Activated CD8-positive, alpha-beta memory T cell treated with anti-CD3 and anti-CD28 coated beads, Interleukin-2, amount 50 U/mL, for 48 hours (primary cell): ENCODE measurements at regions not wholly inside any gene's neighbourhood (a gene's known extent, or its start where the extent isn't known, plus 50 kb on each side); places are given as distances from the start of the nearest gene placed in this dataset.

Experiments used
- DNase-seq: peaks from one replicate; pipeline ENCODE4 v3.0.0-alpha.2; 2020

DNA sequence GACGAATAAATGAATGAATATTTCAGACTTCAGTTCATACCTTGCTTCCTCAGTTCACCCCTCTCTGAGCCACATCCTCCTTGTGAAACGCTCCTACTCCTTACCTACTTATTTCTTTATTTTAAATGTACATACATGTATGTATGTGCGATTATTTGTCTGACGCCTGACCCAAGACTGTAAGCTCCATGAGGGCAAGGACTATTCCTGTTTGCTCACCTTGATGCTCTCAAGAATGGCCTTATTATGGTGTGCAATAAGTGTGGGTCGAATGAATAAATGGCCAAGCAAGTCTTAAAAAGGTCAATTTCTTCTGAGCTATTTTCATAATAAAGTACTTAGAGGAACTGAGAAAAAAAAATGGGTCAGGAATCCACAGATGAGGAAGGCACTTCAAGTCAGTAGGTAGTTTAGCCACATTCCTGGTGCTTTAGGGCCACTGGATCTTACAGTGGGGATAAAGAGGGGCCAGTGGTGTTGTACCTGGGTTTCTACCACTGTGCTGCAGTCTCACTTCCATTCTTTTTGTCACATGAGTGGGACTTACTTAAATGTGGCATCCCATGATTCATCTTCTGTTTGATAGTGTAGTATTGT lies 74.7 kb downstream of the SDC1 start:
- DNase-seq = no peak

DNA sequence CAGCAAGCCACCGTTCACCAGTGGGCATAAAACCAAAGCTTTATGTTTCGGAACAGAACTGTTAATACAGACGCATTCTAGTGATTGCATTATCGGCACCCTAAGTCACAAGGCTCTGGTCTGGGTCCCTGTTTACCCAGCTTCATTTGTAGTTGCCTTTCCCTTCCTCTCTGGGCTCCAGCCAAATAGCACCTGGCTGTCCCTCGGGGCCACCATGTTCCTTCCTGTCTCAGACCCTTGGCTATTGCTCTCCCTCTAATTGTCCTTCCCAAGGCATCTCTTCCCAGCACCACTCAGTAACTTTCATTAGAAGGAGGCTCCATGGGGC lies 75.3 kb downstream of the SDC1 start:
- DNase-seq = no peak

DNA sequence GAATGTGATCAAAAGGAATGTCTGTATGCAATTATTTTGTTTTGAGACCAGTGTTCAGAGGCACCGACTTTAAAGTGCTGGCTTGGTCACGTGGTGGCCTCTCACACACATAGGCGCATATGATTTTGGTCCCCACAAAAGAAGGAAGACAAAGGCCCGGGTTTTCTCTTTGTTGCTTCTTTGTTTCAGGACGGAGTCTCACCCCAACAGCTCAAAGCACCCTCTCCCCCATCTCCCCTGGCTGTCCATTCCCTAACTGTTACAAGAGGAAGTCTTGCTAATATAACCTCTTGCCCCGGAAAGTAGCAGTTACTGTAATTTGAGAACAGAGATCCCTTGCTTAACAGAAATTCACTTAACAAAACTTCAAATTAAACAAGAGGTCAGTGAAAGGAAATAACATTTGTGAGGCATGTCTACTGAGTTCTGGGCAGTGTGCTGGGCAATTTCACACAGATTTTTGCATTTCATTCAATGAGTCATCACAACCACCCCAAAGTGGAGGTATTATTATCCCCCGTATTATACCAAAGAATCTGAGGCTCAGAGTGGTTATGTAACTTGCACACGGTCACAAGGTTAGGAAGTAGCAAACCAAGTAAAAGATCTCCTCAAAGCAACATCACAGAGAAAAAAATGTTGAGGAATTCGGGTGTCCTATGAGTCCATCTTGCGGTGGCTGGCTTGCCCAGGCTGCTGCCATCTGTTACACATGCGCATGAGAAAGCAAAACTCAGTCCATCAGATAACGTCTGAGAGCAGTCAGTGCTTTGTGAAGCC lies 75.8 kb downstream of the SDC1 start:
- DNase-seq = no peak

DNA sequence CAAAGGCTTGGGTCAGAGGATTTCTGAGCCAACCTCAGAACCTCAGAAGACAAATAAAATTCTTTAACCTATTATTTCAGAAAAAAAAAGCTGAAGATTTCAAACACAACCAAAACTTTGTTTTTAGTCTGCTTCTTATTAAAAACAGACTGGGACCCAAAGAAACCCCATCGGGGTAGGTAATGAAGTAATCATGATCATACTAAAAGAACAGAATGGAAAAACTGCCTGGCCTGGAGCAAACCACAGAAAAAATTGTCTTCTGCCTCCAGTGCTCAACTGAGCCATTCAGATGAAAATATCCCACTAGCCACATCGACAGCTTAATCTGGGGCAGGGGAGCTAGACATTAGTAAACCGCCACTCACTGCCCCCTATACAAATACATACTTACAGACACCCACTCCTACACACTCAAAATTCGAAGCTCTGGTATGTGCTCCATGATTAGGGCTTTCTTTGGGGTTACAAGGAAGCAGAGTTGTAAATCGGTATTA lies 76.5 kb downstream of the SDC1 start:
- no peak for DNase-seq

DNA sequence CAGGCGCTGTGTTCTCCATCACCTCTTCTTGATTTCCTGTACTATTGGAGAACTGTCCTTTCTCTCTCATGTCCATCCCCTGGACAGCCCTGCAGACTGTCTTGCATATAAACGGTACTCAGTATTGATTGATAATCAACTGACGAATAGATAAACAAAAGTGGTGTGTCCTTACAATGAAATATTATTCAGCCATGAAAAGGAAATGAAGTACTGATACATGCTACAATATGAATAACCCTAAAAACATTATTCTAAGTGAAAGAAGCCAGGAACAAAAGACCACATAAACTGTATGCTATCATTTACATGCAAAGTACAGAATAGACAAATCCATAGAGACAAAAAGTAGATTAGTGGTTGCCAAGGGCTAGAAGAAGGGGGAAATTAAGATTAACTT lies 77.6 kb downstream of the SDC1 start:
- DNase-seq = no peak

DNA sequence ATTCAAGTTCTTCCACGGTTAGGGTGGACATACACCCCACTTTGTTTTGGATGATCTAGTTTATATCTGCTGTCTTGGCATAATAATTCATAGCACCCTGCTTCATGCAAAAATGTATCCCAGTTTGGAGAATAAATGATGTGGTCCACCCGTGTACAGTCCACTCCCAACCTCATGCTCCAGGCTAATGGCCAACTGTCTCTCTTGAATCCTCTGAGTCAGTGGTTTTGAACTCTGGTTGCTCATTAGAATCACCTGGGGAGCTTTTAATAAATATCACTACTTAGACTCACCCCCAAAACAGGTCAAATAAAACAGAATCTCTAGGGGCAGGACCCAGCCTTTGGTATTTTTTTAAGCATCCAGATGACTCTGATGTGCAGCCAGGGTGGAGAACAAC lies 78.5 kb downstream of the SDC1 start:
- no peak for DNase-seq

DNA sequence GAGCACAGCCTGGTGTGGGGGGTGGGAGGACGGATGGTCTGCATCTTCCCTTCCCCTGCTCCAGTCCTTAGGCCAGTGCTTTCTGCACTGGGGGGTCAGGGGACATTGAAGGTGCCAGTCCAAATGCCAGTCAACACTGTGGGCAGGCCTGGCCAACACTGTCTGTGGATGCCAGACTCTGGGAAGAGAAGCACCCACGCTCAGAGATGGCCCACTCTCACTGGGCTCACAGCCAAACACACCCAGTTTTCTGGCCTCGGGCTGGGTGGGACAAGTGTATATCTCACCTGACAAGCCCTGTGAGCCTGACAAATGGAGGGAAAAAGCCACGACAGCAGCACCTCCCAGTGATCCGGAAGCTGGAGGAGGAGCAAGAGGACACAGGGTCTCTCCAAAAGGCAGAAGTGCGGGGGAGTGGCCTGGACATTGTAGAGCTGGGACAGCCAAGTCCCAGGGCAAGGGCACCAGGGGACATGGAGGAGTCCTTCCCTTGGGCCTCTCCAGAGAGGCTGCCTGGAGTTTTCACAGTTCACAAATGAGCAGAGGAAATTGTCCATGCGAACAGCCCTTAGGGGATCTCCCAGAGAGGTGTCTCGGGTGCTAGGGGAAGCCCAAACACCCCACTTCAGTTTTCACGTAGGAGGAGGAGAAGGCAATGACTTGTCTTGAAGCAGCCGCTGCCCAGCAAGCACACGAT lies 79.3 kb downstream of the SDC1 start:
- no peak for DNase-seq

DNA sequence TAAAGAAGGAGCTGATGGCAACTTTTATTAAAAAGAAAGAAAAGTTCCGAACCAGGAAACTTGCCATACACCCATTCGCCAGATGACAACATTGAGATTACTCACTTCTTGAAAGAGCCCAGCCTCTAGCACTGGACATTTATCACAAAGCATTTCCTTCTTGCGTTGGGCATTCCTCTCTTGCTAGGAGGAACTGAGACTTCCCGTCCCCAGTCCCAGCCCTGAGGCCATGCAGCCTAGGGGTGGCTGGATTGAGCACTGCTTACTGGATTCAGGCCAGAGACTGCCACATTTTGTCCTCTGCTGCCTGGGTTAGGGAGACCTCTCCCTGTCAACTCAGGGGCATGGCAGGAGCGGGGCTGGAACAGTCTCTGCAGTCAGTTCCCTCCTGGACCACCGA lies 80.1 kb downstream of the SDC1 start:
- DNase-seq = no peak

DNA sequence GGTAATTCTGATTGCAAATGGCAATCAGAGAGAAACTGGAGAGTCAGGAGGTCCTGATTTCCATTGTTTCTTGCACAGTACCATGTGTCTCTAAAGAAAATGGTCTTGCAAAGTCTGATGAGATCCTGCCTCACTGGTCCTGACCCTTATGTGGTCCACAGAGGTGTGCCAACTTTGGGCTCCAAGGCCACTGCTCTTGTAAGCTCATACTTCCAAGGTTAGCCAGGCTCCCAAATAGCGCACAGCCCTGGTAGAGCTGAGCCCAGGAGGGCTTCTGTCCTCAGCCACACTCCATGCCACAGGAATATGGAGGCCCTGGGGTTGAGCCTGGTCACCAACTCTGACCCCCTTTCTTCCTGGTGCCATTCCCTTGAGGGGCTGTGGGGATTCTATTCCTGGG lies 80.7 kb downstream of the SDC1 start:
- no peak for DNase-seq

DNA sequence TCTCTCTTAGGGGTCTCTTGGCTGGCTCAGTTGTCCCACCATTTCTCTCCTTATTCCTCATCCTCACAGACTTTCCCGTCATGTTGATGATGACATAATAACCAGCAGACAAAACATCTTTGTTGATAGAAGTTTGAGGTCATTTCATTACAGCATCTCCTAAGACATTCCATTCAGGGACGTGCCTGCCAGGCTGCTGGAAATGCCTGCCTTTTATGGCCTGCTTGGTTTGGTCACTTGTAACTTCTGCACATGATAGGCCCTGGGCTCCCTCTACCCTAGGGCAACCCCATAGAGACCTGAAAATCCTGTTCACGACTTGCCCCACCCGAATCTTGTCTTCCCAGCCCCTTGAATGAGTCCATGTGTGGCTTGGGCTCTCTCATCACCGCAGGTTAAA lies 81.7 kb downstream of the SDC1 start:
- DNase-seq = no peak

DNA sequence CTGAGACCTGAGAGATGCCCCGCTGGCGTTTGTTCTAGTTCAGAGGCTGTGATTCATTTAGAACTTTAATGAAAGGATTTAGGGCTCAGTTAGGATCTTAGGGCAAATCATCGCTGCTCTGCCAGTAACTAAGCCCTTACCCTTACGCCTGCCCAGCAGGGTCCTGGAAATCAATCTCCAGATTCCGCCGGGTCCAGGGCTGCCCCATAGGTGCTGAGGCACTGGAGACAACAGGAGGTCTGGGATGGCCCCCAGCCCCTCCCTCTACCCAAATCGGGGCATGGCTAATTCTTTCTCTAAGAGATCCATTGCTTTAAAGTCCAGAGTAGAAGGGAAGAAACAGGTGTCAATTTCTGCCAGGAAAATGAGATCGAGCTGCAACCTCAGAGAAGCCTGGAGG lies 83.1 kb downstream of the SDC1 start:
- no peak for DNase-seq

DNA sequence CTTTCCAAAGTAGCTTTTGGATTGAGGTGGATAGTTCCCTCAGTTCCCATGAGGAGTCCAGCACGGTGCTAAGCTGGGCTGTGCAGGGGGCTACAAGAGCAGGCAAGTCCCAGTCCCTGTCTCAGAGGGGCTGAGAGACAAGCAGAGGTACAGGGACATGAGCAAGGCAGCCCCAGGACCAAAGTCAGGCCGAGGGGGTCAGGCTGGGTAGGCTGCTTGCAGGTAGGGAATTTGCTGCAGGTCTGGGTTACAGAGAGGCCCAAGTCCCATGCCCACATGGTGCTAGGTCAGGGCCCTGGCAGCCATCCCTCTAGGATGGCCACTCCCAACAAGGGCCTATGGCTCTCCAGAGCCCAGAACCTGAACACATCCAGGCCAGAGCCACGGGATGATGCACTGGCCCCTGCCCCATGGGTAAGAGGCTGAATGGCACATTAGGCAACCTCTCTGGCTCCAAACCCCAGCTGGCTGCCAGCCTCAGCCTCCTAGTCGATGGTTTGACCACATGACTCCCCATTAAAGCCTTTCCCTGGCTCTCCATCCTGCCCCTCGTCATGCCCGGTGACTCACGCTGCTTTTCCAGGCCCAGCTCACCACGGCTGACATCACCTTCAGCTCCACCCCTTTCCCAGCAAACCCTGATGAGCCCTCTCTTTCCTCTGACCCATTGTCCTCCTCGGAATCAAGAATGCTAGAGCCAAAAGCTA lies 83.7 kb downstream of the SDC1 start:
- no peak for DNase-seq

DNA sequence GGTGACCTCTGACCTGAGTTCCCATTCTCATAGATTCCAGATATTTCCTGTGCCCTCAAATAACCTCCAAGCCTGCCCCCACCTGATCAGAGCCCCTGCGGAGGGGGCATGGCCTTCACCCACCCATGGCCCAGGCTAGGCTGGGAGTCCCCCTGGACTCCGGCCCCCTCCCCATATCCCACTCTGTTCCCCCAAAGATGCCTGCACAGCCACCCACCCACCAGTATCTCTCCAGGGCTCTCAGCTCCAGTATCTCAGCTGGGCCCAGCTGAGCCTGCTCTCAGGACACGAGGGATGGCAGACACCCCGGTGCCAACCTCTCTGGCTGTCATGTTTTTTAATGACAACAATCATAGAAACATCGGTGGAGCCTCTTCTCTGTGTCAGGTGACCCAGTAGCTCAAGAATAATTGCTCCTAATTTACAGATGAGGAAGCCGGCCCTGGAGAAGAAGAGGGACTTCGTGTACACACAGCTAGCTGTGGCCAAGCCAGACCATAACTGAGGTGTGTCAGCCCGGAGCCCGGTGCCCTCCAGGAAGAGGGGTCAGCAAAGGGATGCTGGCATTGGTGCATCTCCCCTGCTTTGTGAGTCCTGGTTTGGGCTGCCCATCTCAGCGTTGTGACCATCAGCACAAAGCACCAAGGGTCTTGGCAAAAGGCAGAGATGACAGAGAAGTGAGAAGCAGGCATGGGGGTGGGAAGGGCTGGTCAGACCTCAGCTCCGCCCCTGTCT lies 84.4 kb downstream of the SDC1 start:
- DNase-seq = no peak

DNA sequence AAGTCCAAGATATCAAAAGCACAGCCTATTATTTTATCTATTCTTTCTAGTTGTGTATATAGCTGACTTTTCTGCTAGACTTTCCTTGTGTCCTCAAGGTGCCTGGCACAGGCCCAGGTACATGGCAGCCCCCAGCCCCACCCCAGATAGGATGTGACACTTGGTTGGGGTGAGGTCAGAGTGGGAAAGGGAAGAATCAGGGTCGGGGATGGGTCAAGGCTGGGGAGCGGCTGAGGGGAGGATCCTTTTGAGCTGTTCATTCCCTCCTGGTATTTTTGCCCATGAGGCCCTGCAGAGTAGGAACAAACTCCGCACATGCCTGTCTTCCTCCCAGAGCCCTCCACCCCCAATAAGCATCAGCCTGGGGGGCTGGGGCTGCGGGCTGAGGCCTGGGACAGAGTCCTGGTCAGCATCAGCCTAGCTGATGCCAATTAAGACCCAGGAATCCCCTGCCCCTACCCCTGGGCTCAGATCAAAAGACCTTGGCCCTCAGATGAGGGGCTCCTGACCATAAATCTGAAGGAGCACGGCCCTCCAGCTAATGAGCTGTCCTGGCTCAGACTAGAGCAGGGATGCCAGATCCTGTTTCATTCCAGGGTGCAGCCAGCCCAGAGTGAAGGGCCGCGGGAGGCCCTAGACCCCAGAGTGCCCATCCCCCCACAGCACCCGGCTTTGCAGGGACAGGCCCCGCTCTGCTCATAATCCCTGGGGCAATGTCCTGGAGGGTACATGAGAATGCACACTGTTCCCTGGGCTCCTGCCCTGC lies 85.3 kb downstream of the SDC1 start:
- no peak for DNase-seq

DNA sequence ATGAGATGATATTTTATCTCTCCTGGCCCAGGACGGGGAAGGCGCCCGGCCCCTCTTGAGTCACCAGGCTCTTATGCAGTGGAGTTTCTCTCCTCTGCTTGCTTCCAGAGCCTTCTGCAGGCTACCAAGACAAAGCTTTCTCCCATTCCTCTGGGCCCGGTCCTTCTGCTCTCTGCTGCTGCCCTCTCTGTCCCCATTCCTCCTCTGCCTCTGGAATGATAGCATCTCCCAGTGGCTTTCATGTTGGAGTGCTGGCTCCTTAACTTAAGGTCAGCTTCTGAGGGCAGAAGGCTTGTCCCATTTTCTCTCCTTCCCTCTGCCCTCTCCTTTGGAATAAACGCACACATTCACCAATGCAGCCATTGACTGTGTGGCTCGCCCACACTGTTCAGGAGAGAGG lies 86.2 kb downstream of the SDC1 start:
- no peak for DNase-seq

DNA sequence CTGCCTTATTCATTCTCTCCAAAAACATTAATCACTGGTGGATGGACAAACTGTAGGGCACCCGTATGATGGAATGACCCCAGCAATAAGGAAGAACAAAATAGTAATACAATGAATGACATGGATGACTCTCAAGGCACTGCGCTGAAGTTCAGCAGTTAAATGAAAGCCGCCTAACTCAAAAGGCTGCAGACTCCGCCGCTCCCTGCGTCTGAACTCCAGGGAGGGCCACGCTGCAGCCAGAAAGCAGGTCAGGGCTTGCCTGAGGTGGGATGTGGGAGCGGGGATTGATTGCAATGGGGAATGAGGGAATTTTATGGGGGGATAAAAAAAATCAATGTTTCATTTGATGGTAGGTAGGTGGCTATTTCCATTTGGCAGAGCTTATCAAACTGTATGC lies 86.5 kb upstream of the LAPTM4A start:
- no peak for DNase-seq

DNA sequence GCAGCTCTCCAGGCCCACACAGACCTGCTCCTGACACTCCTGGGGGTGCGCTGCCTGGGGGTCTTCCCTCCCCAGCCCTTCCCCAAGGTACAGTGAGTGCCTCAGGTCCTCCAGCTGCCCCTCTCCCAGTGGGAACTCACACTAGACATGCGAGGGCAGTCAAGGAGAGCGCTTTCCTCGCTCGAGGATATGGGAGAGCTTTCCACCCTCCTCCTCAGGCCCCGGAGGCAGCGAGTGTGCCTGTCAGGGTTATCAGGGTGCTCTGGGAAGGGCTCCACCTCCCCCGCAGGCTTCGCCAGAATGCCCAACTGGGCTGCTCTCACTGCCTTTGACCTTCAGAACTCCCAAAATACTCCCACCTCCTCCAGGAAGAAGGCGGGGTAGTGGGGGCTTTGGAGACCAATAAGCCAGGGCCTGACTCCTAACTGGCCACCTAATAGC lies 85.7 kb upstream of the LAPTM4A start:
- no peak for DNase-seq

DNA sequence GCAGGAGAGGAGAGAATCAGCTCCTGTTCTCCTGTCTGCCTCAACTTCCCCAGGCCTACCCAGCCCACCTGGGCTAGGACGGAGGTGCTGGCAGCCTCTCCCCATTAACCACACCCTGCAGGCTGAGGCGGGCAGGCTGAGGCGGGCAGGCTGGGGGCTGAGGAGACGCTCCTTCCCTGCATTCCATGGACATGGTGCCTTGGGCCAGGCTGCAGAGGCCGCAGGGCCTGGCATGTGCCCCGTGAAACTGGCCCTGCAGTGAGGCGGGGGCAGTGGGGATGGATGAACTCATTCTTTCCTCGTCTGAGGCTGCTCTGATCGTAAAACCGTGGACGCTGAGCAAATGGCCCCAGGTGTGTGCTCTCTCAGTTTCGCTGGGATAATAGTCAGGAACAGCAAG lies 84.7 kb upstream of the LAPTM4A start:
- DNase-seq = no peak

DNA sequence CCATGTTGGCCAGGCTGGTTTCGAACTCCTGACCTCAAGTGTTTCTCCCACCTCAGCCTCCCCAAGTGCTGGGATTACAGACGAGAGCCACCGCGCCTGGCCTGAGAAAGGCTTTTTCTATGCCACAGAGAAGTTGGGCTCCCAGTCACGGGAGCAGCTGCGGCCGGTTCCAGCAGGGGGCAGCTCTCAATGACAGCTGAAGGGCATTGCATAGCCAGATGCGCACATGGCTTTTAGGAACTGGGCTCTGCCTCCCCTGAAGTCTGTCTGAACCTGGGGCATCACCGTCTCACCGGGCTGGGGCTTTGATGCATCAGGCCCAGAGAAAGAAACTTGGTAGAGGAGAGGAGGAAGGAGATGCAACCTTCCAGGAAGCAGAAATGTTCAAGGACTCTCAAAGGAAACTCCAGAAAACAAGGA lies 84.2 kb upstream of the LAPTM4A start:
- peak; percentile 68 for DNase-seq

DNA sequence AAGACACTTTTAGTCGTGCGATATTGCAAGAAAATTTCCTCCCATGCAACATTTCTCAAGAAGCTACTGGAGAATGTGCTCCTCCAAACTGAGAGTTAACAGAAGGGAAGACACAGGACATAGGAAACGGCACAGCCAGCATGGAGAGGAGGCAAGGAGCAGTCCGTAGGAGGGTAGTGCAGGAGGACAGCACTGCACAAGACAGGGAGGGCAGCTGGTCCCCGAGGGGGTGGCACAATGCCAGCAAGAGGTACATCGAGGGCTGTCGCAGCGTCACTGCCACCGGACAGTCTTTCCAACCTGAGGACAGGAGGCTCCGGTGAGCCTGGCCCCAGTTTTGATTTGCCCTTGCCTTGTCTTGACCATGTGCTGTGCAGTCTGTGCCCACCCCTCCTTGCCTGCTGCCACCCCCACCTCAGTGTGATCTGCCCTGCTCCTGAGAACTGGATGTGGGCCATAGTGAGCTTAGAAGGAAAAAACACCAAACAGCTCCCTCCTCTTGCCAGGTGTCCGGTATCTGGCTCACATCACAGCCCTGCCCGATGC lies 81.6 kb upstream of the LAPTM4A start:
- no peak for DNase-seq

DNA sequence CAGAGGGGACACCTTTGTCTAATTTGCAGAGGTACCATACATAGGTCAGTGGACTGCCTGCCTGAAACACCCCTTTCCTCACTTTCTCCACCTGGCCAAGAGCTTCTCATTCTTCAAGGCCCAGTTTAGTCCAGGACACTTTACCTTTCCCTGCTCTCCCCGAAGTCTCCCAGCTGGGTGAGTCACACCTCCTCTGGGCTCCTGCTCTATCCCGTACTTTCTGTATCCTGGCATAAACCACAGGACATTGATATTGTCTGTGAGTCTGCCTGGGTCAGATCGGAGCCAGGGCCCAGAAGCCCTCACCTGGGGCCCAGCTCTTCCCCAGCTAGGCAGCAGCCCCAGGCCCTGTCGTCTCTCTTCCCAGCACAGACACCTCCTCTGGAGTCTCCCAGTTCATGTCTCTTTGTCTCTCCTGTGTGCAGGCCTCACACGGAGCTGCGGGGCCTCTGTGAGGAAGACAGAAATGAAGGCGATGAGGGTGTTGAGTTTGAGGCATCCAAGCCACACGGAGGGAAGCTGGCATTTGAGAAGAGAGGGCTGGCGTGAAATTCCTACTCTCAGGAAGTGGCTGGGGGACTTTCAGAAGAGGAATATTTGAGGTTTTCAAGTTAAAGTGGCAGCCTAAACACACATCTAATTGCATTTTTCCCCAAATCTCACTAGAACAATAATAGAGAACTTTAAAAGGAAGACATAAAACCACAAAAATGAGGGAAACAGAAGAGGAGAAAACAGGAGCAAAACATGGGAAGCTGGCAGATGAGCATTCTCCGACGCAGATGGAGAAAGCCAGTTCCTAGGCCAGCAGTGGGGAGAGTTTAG lies 79.6 kb upstream of the LAPTM4A start:
- DNase-seq = no peak
